ENCODE measurements at regions not wholly inside any gene's neighbourhood (a gene's known extent, or its start where the extent isn't known, plus 50 kb on each side); places are given as distances from the start of the nearest gene placed in this dataset.

DNA sequence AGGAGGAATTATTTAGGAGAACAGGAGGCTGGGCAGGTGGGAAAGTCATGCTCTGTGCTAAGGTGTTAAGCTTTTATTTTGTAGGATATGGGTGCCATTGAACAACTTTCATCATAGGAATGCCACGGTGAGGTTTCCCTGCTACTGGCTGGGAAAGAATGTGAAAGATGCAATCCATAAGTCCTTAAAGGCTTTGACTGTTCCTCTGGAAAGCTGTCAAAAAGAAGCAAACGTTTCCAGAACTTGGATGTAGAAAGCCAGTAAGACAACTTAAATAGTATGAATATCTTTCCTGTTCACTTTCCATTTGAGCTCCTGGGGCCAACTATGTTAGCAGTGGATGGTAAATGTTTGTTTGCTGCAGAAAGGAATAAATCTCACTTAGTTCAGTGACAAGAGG lies 574.4 kb downstream of the RNF144B start:
- Mint-ChIP-seq H3K9me3 (ENCODE audit: unreplicated experiment) (no peaks in the 10 kb centered on the region), H3K4me3 (ENCODE audit: unreplicated experiment) (no peak overlapping the region), H3K27me3 (ENCODE audit: insufficient read depth, unreplicated experiment) (peaks cover 28% of the 10 kb centered on the region), H3K4me1 (ENCODE audit: insufficient read depth, unreplicated experiment) (no peaks in the 10 kb centered on the region), H3K36me3 (ENCODE audit: insufficient read depth, unreplicated experiment) (no peaks in the 10 kb centered on the region), H3K27ac (ENCODE audit: low read depth, unreplicated experiment) (no peak overlapping the region)
- ChIA-PET POLR2A (no interaction called here), CTCF (interaction anchor here (0.5 to 0.6 kb wide), 2 partner anchors 190 to 1109 kb away, joined by 3 read pairs; no protein-coding TSS in a partner anchor)
- no peak for DNase-seq (ENCODE audit: unreplicated experiment)
- intact Hi-C loops (cut with micrococcal nuclease), result no loop called here
- TF ChIP-seq, protein P1, sequence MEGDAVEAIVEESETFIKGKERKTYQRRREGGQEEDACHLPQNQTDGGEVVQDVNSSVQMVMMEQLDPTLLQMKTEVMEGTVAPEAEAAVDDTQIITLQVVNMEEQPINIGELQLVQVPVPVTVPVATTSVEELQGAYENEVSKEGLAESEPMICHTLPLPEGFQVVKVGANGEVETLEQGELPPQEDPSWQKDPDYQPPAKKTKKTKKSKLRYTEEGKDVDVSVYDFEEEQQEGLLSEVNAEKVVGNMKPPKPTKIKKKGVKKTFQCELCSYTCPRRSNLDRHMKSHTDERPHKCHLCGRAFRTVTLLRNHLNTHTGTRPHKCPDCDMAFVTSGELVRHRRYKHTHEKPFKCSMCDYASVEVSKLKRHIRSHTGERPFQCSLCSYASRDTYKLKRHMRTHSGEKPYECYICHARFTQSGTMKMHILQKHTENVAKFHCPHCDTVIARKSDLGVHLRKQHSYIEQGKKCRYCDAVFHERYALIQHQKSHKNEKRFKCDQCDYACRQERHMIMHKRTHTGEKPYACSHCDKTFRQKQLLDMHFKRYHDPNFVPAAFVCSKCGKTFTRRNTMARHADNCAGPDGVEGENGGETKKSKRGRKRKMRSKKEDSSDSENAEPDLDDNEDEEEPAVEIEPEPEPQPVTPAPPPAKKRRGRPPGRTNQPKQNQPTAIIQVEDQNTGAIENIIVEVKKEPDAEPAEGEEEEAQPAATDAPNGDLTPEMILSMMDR (IDR thresholded peaks at IDR 0.05; ENCODE audit: unreplicated experiment), result no peak
- BruUV-seq (replicated peaks), result no TSS peak

DNA sequence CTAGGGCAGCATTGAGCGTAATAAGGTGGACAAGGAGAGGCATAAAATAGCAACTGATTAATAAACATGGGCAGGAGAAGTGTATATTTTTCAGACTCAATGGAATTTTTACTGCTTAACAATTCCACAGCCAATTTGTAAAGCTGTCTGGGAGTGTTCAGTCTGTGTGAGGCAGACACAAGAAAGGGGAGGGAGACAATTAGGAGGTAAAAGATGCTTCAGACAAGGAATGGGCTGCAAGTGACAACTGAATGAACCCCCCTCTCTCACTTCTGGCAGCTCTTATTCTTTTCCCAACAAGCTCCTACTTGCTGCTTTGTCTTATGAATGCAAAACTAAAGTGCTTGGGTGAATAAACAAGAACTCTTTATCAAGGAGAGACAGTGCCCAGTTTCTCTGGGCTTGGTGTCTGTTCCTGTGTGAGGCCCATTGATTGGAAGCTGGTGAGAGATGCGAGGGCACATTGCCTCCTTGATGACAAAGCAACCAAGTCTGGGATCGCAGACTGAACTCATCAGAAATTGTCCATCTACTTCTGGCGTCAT lies 575.3 kb downstream of the RNF144B start:
- CTCF ChIA-PET, result interaction anchor here (0.8 kb wide), 1 partner anchor 19 kb away, joined by 3 read pairs; no protein-coding TSS in a partner anchor
- intact Hi-C loops (cut with micrococcal nuclease), result no loop called here
- no peaks in the 10 kb centered on the region for H3K36me3 Mint-ChIP-seq (ENCODE audit: insufficient read depth, unreplicated experiment)
- POLR2A ChIA-PET, result no interaction called here
- TF ChIP-seq, protein P1 (IDR thresholded peaks at IDR 0.05; ENCODE audit: unreplicated experiment), result no peak
- H3K4me1 Mint-ChIP-seq (ENCODE audit: insufficient read depth, unreplicated experiment), result no peaks in the 10 kb centered on the region
- peaks cover 20% of the 10 kb centered on the region for H3K27me3 Mint-ChIP-seq (ENCODE audit: insufficient read depth, unreplicated experiment)
- no peak overlapping the region for H3K27ac Mint-ChIP-seq (ENCODE audit: low read depth, unreplicated experiment)
- no peak for DNase-seq (ENCODE audit: unreplicated experiment)
- BruUV-seq (replicated peaks), result no TSS peak
- no peak overlapping the region for H3K4me3 Mint-ChIP-seq (ENCODE audit: unreplicated experiment)
- no peaks in the 10 kb centered on the region for H3K9me3 Mint-ChIP-seq (ENCODE audit: unreplicated experiment)

DNA sequence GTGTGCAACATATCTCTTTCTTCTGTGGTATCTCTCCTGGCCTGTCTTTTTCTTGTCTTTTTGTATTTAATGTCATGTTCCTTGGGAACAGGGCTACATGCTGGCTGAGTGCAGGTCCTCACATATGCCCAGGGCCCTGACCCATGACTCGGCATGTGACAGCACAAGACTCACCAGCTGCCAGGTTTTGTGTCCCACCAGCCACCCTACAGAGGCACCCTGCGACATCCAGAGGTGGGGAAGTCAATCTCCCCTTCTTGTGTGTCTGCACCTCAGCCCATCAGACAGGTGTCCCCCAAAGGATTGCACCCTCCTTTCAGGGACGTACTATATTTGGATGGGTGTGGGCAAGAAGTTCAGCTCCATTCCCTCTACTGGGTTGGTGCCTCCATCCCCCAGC lies 576.3 kb downstream of the RNF144B start:
- intact Hi-C loops (cut with micrococcal nuclease), result no loop called here
- DNase-seq (ENCODE audit: unreplicated experiment), result no peak
- no peak overlapping the region for H3K27ac Mint-ChIP-seq (ENCODE audit: low read depth, unreplicated experiment)
- CTCF ChIA-PET, result interaction anchor here (0.6 to 0.8 kb wide), 3 partner anchors 47 to 369 kb away, joined by 3 read pairs; no protein-coding TSS in a partner anchor
- TF ChIP-seq, protein P1 (IDR thresholded peaks at IDR 0.05; ENCODE audit: unreplicated experiment), result no peak
- H3K4me3 Mint-ChIP-seq (ENCODE audit: unreplicated experiment), result no peak overlapping the region
- H3K9me3 Mint-ChIP-seq (ENCODE audit: unreplicated experiment), result no peaks in the 10 kb centered on the region
- POLR2A ChIA-PET, result no interaction called here
- H3K27me3 Mint-ChIP-seq (ENCODE audit: insufficient read depth, unreplicated experiment), result peaks cover 16% of the 10 kb centered on the region
- no peaks in the 10 kb centered on the region for H3K36me3 Mint-ChIP-seq (ENCODE audit: insufficient read depth, unreplicated experiment)
- H3K4me1 Mint-ChIP-seq (ENCODE audit: insufficient read depth, unreplicated experiment), result no peaks in the 10 kb centered on the region
- no TSS peak for BruUV-seq (replicated peaks)

DNA sequence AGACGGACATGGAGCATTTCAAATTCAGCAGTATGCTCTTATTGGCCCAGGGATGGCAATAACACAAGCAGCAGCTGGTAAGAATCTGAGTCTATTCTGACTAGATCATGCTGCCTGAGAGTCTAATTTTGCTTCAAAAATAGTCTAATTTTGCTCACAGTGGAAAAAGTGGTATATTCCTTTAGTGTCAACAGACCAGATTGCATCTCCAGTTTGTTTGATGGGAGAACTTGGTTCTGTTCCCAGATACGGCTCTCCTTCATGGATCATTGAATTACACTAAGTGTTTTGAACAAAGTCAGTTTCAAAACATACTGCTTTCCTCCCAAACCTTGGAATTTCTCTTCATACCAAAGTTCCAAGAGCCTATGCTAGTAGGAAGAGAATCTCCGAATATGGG lies 586.1 kb downstream of the RNF144B start:
- Mint-ChIP-seq H3K36me3 (ENCODE audit: insufficient read depth, unreplicated experiment) (no peaks in the 10 kb centered on the region), H3K4me3 (ENCODE audit: unreplicated experiment) (no peak overlapping the region), H3K4me1 (ENCODE audit: insufficient read depth, unreplicated experiment) (no peaks in the 10 kb centered on the region), H3K27ac (ENCODE audit: low read depth, unreplicated experiment) (no peak overlapping the region), H3K9me3 (ENCODE audit: unreplicated experiment) (no peaks in the 10 kb centered on the region), H3K27me3 (ENCODE audit: insufficient read depth, unreplicated experiment) (peaks cover 46% of the 10 kb centered on the region)
- CTCF ChIA-PET, result interaction anchor here (0.5 kb wide), 1 partner anchor 52 kb away, joined by 3 read pairs; no protein-coding TSS in a partner anchor
- no TSS peak for BruUV-seq (replicated peaks)
- TF ChIP-seq, protein P1 (IDR thresholded peaks at IDR 0.05; ENCODE audit: unreplicated experiment), result no peak
- POLR2A ChIA-PET, result no interaction called here
- no peak for DNase-seq (ENCODE audit: unreplicated experiment)
- intact Hi-C loops (cut with micrococcal nuclease), result no loop called here

All from MCF 10A (cell line).